Endothelial cell of umbilical vein (primary cell): ENCODE measurements at regions not wholly inside any gene's neighbourhood (a gene's known extent, or its start where the extent isn't known, plus 50 kb on each side); places are given as distances from the start of the nearest gene placed in this dataset.

ENCODE experiments used
- BruUV-seq: library from RNA; stranded (reverse); fragments of 400-500 nt; replicated peaks from 2 replicates; lab custom pipeline; 2021; lab: Mats Ljungman, UMichigan
- CTCF ChIA-PET: fragments of 300-600, 350-600 bp; sonication (Branson Sonifier 250); formaldehyde crosslinking; loops from one replicate; lab custom pipeline; 2021; ENCODE audit warnings: antibody characterized with exemption, inconsistent platforms; lab: Charles Lee
- POLR2A ChIA-PET: fragments of 300-600, 350-600 bp; sonication (Branson Sonifier 250); formaldehyde crosslinking; loops from one replicate; lab custom pipeline; 2021; ENCODE audit warnings: antibody characterized with exemption, inconsistent platforms; lab: Charles Lee
- DNase-seq: peaks from one replicate; pipeline ENCODE4 v3.0.0-alpha.2; 2011; ENCODE audit warnings: low read depth, low spot score
- FAIRE-seq: peaks from 2 replicates; lab custom pipeline; 2011; peaks lifted over from hg19 to GRCh38; lab: Jason Lieb, UNC
- H2AFZ ChIP-seq: 2 replicates; pipeline ENCODE4 v1.6.0; 2012; ENCODE audit warnings: low read depth, low read length, control low read depth, inconsistent platforms
- H3K27ac ChIP-seq: 2 replicates; pipeline ENCODE4 v1.5.1; 2011; ENCODE audit warnings: low read depth, mild to moderate bottlenecking, control low read depth, low read length, moderate library complexity; ENCODE audit not compliant: insufficient read depth
- H3K27me3 ChIP-seq, 2 experiments: 2 replicates each; pipeline versions ENCODE4 v1.6.0 to v1.6.1; 2011; ENCODE audit warnings: low read length in 2 of 2, mixed read lengths in 1 of 2; ENCODE audit not compliant: control insufficient read depth in 2 of 2, insufficient read depth in 2 of 2
- H3K36me3 ChIP-seq, 2 experiments: 2 replicates in 1 of 2; 3 replicates in 1 of 2; pipeline ENCODE4 v1.5.1; 2011; ENCODE audit warnings: low read length in 2 of 2, mild to moderate bottlenecking in 1 of 2, moderate library complexity in 1 of 2; ENCODE audit not compliant: control insufficient read depth in 2 of 2, insufficient read depth in 2 of 2; ENCODE audit errors: extremely low read depth in 1 of 2
- H3K4me1 ChIP-seq: 3 replicates; pipeline ENCODE4 v1.5.1; 2011; ENCODE audit warnings: mild to moderate bottlenecking, low read length; ENCODE audit not compliant: control insufficient read depth, insufficient read depth; ENCODE audit errors: extremely low read depth
- H3K4me2 ChIP-seq: 2 replicates; pipeline ENCODE4 v1.6.1; 2011; ENCODE audit warnings: low read length, control low read depth, mixed read lengths; ENCODE audit not compliant: insufficient read depth
- H3K4me3 ChIP-seq, 3 experiments: fragments of 200-600 bp in 1 of 3; sonication (generic), shearing (Covaris generic) in 1 of 3; replicated peaks in 1 of 3; 2 replicates each; pipeline ENCODE4 v1.5.1; 2011 to 2016; ENCODE audit warnings: control low read depth in 3 of 3, low read length in 3 of 3, mild to moderate bottlenecking in 2 of 3, inconsistent platforms in 1 of 3, low read depth in 1 of 3, moderate library complexity in 1 of 3; ENCODE audit not compliant: insufficient read depth in 1 of 3
- H3K79me2 ChIP-seq: 2 replicates; pipeline ENCODE4 v1.6.0; 2012; ENCODE audit warnings: low read length, inconsistent platforms; ENCODE audit not compliant: control insufficient read depth, insufficient read depth
- H3K9ac ChIP-seq: replicated peaks from 2 replicates; pipeline ENCODE3; 2011; ENCODE audit warnings: low read length, control low read depth; ENCODE audit not compliant: insufficient read depth; ENCODE audit errors: extremely low read depth
- H3K9me1 ChIP-seq: replicated peaks from 3 replicates; pipeline ENCODE4 v1.6.0; 2011; ENCODE audit warnings: mild to moderate bottlenecking, low read length; ENCODE audit not compliant: control insufficient read depth, insufficient read depth; ENCODE audit errors: extremely low read depth
- H3K9me3 ChIP-seq: replicated peaks from 2 replicates; pipeline ENCODE4 v1.5.1; 2012; ENCODE audit warnings: low read length, inconsistent platforms; ENCODE audit not compliant: control insufficient read depth, insufficient read depth
- H4K20me1 ChIP-seq: replicated peaks from 2 replicates; pipeline ENCODE3; 2011; ENCODE audit warnings: mild to moderate bottlenecking, low read length; ENCODE audit not compliant: control insufficient read depth, insufficient read depth; ENCODE audit errors: extremely low read depth
- EZH2 ChIP-seq: IDR thresholded peaks from 2 replicates; pipeline ENCODE4 v1.6.1; 2012; ENCODE audit warnings: borderline replicate concordance, low read depth, mild to moderate bottlenecking, moderate library complexity, low read length, inconsistent platforms; ENCODE audit not compliant: severe bottlenecking
- FOS ChIP-seq: IDR thresholded peaks from 2 replicates; pipeline ENCODE4 v1.6.1; 2011; ENCODE audit warnings: mild to moderate bottlenecking, low read length, moderate library complexity, borderline replicate concordance; ENCODE audit not compliant: insufficient read depth
- MYC ChIP-seq: IDR thresholded peaks from one replicate; pipeline ENCODE4 v1.6.1; 2011; ENCODE audit warnings: mild to moderate bottlenecking, low read depth, low read length
- POLR2A ChIP-seq: IDR thresholded peaks from 2 replicates; pipeline ENCODE4 v1.6.1; 2012; ENCODE audit warnings: low read depth, mild to moderate bottlenecking, control low read depth, low read length
- POLR2AphosphoS5 ChIP-seq: IDR thresholded peaks from 2 replicates; pipeline ENCODE4 v1.6.1; 2012; ENCODE audit warnings: low read depth, mild to moderate bottlenecking, control low read depth, low read length, moderate library complexity; ENCODE audit not compliant: insufficient read depth
- dilution Hi-C: fragments of 300-500 bp; cut with MboI; formaldehyde crosslinking; loops from one replicate; pipeline ENCODE4 v1.15.0; 2019; ENCODE audit warnings: low sequenced_read_pairs; ENCODE audit not compliant: extremely low pct_ligation_motif_present
- intact Hi-C: fragments of 100-400 bp; cut with micrococcal nuclease; formaldehyde crosslinking; loops from one replicate; pipeline ENCODE4 v1.10.0; 2022
- TF ChIP-seq, protein P1 (sequence below), 2 donors: IDR thresholded peaks; 1 replicate in 1 of 2; 2 replicates in 1 of 2; pipeline ENCODE4 v1.5.1; 2011; ENCODE audit warnings: low read length in 2 of 2, mild to moderate bottlenecking in 2 of 2, moderate library complexity in 2 of 2, control low read depth in 1 of 2, inconsistent platforms in 1 of 2, low read depth in 1 of 2; ENCODE audit not compliant: insufficient read depth in 1 of 2; ENCODE audit errors: extremely low read depth in 1 of 2

DNA sequence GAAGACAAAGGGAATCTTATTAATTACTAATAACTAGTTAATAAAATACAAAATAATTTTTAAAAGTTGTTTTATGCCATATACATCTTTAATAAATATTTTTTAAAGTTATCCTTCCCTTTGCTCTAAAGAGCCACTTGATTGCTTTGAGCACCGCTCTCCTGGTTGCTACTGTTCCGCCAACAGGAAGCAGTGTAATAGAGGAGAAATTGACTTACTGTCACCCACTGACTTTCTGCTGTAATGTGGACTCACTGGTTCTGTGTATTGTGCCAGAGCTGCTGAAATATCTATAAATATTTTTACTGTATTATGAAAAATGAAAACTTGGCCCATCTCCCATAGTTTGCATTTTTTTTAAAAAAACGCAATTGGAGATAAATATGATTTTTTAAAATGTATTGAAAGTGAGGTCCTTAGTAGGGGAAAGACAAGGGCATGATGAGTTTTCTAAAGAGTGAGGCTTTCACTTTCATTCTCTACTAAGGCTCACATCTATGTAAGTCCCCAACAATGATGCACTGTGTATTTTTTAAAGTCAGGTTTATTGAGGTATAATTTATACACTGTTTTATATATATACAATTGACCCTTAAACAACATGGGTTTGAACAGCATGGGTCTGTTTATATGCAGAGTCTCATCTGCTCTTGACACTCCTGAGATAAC lies 100.5 kb downstream of the NPY start:
- no peak overlapping the region for H3K9ac ChIP-seq
- H3K27me3 ChIP-seq, result no peaks in the 10 kb centered on the region
- ChIA-PET CTCF (no interaction called here), POLR2A (no interaction called here)
- H3K9me1 ChIP-seq, result no peaks in the 10 kb centered on the region
- H2AFZ ChIP-seq, result no peak overlapping the region
- intact Hi-C loops (loop anchor here (5.0 to 10.0 kb wide), 3 partner anchors 687 to 837 kb away; no protein-coding TSS in a partner anchor), dilution Hi-C loops (no loop called here)
- no peak overlapping the region for H3K4me2 ChIP-seq
- H4K20me1 ChIP-seq, result no peaks in the 10 kb centered on the region
- no peak for FAIRE-seq
- no peak overlapping the region for H3K27ac ChIP-seq
- no peaks in the 10 kb centered on the region for H3K36me3 ChIP-seq
- no peaks in the 10 kb centered on the region for H3K79me2 ChIP-seq
- no peak for DNase-seq
- no peak for TF ChIP-seq POLR2A
- TF ChIP-seq EZH2, result no peak
- no peak for TF ChIP-seq MYC
- TF ChIP-seq, protein P1, sequence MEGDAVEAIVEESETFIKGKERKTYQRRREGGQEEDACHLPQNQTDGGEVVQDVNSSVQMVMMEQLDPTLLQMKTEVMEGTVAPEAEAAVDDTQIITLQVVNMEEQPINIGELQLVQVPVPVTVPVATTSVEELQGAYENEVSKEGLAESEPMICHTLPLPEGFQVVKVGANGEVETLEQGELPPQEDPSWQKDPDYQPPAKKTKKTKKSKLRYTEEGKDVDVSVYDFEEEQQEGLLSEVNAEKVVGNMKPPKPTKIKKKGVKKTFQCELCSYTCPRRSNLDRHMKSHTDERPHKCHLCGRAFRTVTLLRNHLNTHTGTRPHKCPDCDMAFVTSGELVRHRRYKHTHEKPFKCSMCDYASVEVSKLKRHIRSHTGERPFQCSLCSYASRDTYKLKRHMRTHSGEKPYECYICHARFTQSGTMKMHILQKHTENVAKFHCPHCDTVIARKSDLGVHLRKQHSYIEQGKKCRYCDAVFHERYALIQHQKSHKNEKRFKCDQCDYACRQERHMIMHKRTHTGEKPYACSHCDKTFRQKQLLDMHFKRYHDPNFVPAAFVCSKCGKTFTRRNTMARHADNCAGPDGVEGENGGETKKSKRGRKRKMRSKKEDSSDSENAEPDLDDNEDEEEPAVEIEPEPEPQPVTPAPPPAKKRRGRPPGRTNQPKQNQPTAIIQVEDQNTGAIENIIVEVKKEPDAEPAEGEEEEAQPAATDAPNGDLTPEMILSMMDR (IDR thresholded peaks at IDR 0.05; ENCODE audit: extremely low read depth in 1 of 2, insufficient read depth in 1 of 2, low read depth in 1 of 2, low read length in 2 of 2), result no peak
- no peaks in the 10 kb centered on the region for H3K9me3 ChIP-seq
- H3K4me1 ChIP-seq, result no peaks in the 10 kb centered on the region
- H3K4me3 ChIP-seq, result no peak overlapping the region
- no TSS peak for BruUV-seq

DNA sequence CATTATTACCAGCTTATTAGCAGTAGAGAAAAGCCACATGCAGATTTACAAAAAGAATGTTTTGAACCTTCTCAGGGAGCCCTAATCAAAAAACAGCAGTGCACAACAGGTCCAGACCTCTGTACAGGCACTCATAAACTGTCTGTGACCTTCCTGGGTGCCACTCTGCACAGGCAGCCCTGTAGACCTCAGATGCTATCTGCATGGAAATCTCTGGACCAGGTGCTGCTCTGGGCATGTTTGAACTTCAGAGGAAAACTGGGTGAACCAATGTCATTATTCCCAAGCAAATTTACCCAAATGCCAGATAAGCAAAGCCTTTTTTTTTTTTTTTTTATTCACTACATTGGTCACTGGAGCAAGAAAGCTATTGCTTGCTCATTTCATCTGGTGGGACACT lies 104.2 kb downstream of the NPY start:
- H3K27ac ChIP-seq, result no peak overlapping the region
- ChIA-PET POLR2A (no interaction called here), CTCF (interaction anchor here (0.9 to 1.0 kb wide), 2 partner anchors 20 to 22 kb away, joined by 3 read pairs; no protein-coding TSS in a partner anchor)
- no peaks in the 10 kb centered on the region for H3K9me3 ChIP-seq
- intact Hi-C loops, result loop anchor here (10.0 kb wide), 1 partner anchor 733 kb away; no protein-coding TSS in a partner anchor
- no peaks in the 10 kb centered on the region for H3K9me1 ChIP-seq
- H3K4me3 ChIP-seq, result no peak overlapping the region
- FAIRE-seq (no peak), DNase-seq (no peak)
- H3K36me3 ChIP-seq, result no peaks in the 10 kb centered on the region
- H3K27me3 ChIP-seq, result no peaks in the 10 kb centered on the region
- no peak overlapping the region for H3K4me2 ChIP-seq
- dilution Hi-C loops, result no loop called here
- TF ChIP-seq POLR2AphosphoS5 (no peak), FOS (no peak)
- BruUV-seq, result no TSS peak
- no peaks in the 10 kb centered on the region for H3K4me1 ChIP-seq
- H3K79me2 ChIP-seq, result no peaks in the 10 kb centered on the region
- H2AFZ ChIP-seq, result no peak overlapping the region
- H3K9ac ChIP-seq, result no peak overlapping the region
- H4K20me1 ChIP-seq, result no peaks in the 10 kb centered on the region
